NT2/D1 (cell line): ENCODE measurements at regions not wholly inside any gene's neighbourhood (a gene's known extent, or its start where the extent isn't known, plus 50 kb on each side); places are given as distances from the start of the nearest gene placed in this dataset.

Experiments
- SUZ12 ChIP-seq: IDR thresholded peaks from 2 replicates; pipeline ENCODE4 v1.6.1; 2011; ENCODE audit not compliant: insufficient read length, insufficient read depth; ENCODE audit errors: extremely low read depth
- ZNF274 ChIP-seq: IDR thresholded peaks from 2 replicates; pipeline ENCODE4 v1.6.1; 2011; ENCODE audit warnings: mild to moderate bottlenecking, low read depth, low read length

DNA sequence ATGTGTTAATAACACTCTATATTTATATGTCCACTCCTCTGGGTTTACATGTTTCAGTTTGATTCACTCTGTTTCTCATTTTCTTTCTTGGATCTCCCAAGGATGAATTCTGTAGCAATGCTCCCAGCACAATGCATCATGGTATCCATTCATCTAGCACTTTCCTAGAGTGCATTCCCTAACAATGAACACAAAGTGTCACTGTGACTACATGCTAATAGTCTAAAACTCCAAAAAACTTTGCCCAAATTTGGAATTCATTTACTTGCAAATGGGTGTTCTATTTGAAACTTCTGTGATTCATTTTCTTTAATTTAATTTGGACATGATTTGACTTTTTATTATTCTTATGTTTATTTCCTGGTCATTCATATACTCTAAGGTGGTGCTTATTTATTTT lies 286.3 kb downstream of the POU4F1 start:
- TF ChIP-seq SUZ12 (no peak), ZNF274 (no peak)
